ENCODE measurements at regions not wholly inside any gene's neighbourhood (a gene's known extent, or its start where the extent isn't known, plus 50 kb on each side); places are given as distances from the start of the nearest gene placed in this dataset.

GRCh38 chr7:25520516-25520915 lies 292.2 kb upstream of the NPVF start:
- no peak for DNase-seq
- Histone ChIP-seq H3K4me1 (no peaks in the 10 kb centered on the region), H3K9me3 (no peaks in the 10 kb centered on the region), H3K27me3 (no peaks in the 10 kb centered on the region), H3K4me3 (no peak overlapping the region), H3K36me3 (no peaks in the 10 kb centered on the region), H3K27ac (no peak overlapping the region)
- no peak for TF ChIP-seq CTCF (IDR thresholded peaks at IDR 0.05)
- no peak for TF ChIP-seq POLR2A (IDR thresholded peaks at IDR 0.05)
- 91 to 93% methylated on average over 4 to 6 of the region's 6 CpGs for WGBS, 2 donors
- intact Hi-C loops (cut with DNase I), result no loop called here

- DNase-seq, result no peak
- Histone ChIP-seq H3K9me3 (no peaks in the 10 kb centered on the region), H3K27ac (no peak overlapping the region), H3K27me3 (no peaks in the 10 kb centered on the region), H3K36me3 (no peaks in the 10 kb centered on the region), H3K4me3 (no peak overlapping the region), H3K4me1 (no peaks in the 10 kb centered on the region)
- intact Hi-C loops (cut with DNase I), result no loop called here
- TF ChIP-seq CTCF (IDR thresholded peaks at IDR 0.05), result no peak
- TF ChIP-seq POLR2A (IDR thresholded peaks at IDR 0.05), result no peak
- 81 to 84% methylated on average over 5 of the region's 6 CpGs for WGBS, 2 donors
Measured at GRCh38 chr7:25521236-25521635, 292.9 kb upstream of the NPVF start.

GRCh38 chr7:25522727-25523126 lies 294.4 kb upstream of the NPVF start:
- Histone ChIP-seq H3K27ac (no peak overlapping the region), H3K9me3 (no peaks in the 10 kb centered on the region), H3K4me3 (no peak overlapping the region), H3K27me3 (no peaks in the 10 kb centered on the region), H3K36me3 (no peaks in the 10 kb centered on the region), H3K4me1 (no peaks in the 10 kb centered on the region)
- intact Hi-C loops (cut with DNase I), result no loop called here
- TF ChIP-seq POLR2A (IDR thresholded peaks at IDR 0.05) (no peak), CTCF (IDR thresholded peaks at IDR 0.05) (no peak)
- no peak for DNase-seq

GRCh38 chr7:25527665-25528170 lies 299.4 kb upstream of the NPVF start:
- Histone ChIP-seq H3K36me3 (no peaks in the 10 kb centered on the region), H3K4me3 (no peak overlapping the region), H3K27ac (no peak overlapping the region), H3K27me3 (no peaks in the 10 kb centered on the region), H3K9me3 (no peaks in the 10 kb centered on the region), H3K4me1 (no peaks in the 10 kb centered on the region)
- 63 to 81% methylated on average over 7 of the region's 7 CpGs for WGBS, 2 donors
- no peak for DNase-seq
- TF ChIP-seq POLR2A (IDR thresholded peaks at IDR 0.05), result no peak
- no peak for TF ChIP-seq CTCF (IDR thresholded peaks at IDR 0.05)
- intact Hi-C loops (cut with DNase I), result no loop called here

GRCh38 chr7:25529320-25529719 lies 301.0 kb upstream of the NPVF start:
- WGBS, 2 donors, result 76 to 87% methylated on average over 14 of the region's 15 CpGs
- H3K27ac ChIP-seq, result no peak overlapping the region
- intact Hi-C loops (cut with DNase I), result no loop called here
- DNase-seq, result no peak
- no peaks in the 10 kb centered on the region for H3K27me3 ChIP-seq
- no peaks in the 10 kb centered on the region for H3K4me1 ChIP-seq
- TF ChIP-seq CTCF (IDR thresholded peaks at IDR 0.05), result no peak
- TF ChIP-seq POLR2A (IDR thresholded peaks at IDR 0.05), result no peak
- no peaks in the 10 kb centered on the region for H3K36me3 ChIP-seq
- no peak overlapping the region for H3K4me3 ChIP-seq
- H3K9me3 ChIP-seq, result no peaks in the 10 kb centered on the region
